GM18861 (cell line): ENCODE measurements at regions not wholly inside any gene's neighbourhood (a gene's known extent, or its start where the extent isn't known, plus 50 kb on each side); places are given as distances from the start of the nearest gene placed in this dataset.
"Not testable (repeated sequence)": the region's sequence is repeated elsewhere in the genome, so short reads cannot be mapped to it uniquely, and the experiment has no call there.

Experiments used
- ATAC-seq: cut with Tn5 transposase; IDR thresholded peaks from one replicate; pipeline ENCODE4 v1.9.1; 2021; ENCODE audit not compliant: unreplicated experiment

DNA sequence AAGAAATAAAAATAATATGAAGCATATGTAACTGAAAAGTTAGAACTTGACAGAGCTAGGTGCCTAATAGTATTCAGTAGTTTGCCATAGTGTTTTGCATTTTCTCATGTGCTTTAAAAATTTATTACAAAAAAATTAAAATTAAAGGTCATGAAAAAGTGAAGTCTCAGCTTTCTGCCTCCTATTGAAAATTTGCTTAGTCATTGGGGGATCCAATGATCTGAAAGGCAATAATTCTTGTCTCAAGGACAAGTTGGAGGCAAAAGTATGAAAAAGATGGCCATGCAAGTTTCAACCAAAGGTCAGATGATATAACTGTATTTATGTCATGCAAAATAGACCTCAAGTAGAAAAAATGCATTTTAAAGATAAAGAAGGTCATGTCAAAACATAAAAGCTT is 140.7 kb downstream of the DUSP10 start:
- ATAC-seq: no peak

- no peak for ATAC-seq
These were observed 139.1 kb downstream of the DUSP10 start for GRCh38 chr1:221602830-221603229.

GRCh38 chr1:221604390-221604789 is 137.5 kb downstream of the DUSP10 start:
- ATAC-seq: not testable (repeated sequence)

DNA sequence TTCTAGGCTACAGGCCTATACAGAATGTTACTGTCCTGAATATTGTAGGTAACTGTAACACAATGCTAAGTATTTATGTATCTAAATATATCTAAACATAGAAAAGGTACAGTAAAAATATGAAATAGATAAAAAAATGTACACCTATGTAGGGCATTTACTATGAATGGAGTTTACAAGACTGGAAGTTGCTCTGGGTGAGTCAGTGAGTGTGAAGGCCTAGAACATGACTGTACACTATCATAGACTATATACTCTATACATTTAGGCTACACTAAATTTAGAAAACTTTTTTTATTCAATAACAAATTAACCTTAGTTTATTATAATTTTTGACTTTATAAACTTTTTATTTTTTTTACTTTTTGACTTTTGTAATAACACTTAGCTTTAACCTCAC is 136.9 kb downstream of the DUSP10 start:
- ATAC-seq: no peak

- ATAC-seq: no peak
These were observed 136.3 kb downstream of the DUSP10 start for GRCh38 chr1:221605569-221605968.

- no peak for ATAC-seq
These were observed 135.6 kb downstream of the DUSP10 start for GRCh38 chr1:221606256-221606655.

GRCh38 chr1:221608835-221609320 is 133.0 kb downstream of the DUSP10 start:
- no peak for ATAC-seq

DNA sequence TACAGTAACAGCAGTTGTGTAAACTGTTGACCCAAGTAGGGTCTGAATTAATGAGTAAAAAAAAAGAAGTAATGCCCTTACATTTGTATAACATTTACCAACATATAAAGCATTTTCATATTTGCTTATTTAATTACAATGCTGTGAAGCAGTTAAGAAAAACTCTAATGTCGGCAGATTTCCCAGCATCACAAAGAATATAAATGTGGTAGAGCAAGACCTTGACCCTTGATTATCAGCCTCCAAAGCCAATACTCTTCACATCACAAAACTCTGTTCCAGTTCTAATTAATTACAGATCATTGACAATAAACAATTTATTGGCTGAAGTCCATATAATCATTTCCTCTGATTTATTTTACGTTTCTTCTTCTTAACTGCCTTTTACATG is 130.2 kb downstream of the DUSP10 start:
- ATAC-seq: no peak

GRCh38 chr1:221612047-221612777 is 129.7 kb downstream of the DUSP10 start:
- ATAC-seq: no peak

GRCh38 chr1:221620437-221621384 is 121.2 kb downstream of the DUSP10 start:
- ATAC-seq: no peak

DNA sequence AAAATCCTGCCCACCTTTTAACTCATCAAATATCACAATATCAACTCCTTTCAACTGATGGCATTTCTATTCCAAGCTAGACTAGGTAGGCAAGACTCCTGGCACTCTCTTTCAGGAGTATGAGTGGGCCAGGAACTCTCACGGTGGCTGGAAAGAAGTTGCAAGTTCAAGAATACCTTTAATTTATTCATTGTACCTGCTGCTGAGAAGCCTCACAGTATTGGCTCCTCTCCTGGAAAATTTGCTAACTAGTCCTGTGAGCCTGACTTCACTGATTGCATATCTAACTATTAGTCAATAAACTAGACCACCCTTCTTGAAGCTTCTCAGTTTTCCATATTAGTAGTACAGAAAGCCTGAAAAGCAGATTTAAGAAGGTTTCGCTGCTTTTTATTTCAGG is 120.2 kb downstream of the DUSP10 start:
- ATAC-seq: no peak

DNA sequence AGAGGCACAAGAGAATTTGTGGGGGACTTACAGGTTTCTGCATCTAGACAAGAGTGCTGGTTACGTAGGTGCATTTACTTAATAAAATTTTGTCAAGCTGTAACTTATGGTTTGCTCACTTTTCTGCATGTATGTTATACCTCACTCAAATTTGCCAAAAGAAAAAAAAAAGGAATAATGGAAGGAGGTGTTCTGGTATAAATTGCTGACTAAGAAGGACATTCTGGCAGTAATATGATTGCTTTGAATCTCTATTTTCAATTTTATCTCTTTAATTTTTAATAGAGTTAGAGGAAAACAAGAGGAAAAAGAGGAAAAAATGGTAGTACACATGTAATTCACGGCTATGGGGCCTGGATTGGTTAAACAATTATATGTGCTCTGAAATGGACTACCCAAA is 119.5 kb downstream of the DUSP10 start:
- ATAC-seq: no peak

GRCh38 chr1:221625026-221625425 is 116.9 kb downstream of the DUSP10 start:
- ATAC-seq: no peak

DNA sequence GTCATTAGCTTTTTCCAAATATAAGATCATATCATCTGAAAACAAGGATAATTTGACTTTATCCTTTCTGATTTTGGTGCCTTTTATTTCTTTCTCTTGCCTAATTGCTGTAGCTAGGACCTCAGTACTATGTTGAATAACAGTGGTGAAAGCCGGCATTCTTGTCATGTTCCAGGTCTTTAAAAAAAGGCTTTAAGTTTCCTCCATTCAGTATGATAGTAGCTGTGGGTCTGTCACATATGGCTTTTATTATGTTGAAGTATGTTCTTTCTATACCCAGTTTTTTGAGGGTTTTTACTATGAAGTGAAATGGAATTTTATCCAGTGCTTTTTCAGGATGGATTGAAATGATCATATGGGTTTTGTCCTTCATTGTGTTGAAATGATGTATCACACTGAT is 115.8 kb downstream of the DUSP10 start:
- no peak for ATAC-seq

DNA sequence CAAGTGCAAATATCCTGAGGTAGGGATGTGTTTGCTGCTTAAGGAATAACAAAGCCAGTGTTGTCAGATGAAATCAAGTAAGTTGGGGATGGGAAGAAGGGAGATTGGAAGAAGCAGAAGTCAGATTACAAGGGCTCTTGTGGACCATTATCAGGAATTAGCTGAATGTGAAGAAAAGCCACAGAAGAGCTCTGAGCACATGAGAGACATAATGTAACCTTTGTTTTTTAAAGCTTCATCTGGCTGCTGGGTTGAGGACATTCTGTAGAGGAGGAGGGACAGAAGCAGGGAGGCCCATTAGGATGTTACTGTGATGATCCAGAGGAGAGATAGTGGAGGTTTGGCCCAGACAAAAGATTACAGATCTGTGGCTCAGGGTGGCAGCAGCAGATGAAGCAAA is 111.7 kb downstream of the DUSP10 start:
- no peak for ATAC-seq

DNA sequence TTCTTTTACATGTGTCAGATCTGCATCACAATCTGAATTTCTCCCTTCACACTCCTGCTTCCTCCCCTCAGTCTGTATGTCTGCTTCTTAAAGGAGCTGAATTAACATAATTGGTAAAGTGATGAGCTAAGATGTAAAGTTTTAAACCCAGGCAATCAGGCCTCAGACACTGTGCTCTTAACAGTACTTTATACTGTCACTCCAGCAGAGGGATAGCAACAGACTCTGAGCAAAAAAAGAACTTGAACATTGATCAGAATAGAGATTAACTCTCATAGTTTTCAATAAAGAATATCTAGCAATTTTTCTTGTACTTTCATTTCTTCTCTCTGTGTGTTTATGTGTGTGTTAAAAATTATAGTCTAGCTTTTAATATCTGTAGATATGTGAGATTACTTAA is 110.3 kb downstream of the DUSP10 start:
- ATAC-seq: no peak

GRCh38 chr1:221632072-221632471 is 109.8 kb downstream of the DUSP10 start:
- no peak for ATAC-seq

DNA sequence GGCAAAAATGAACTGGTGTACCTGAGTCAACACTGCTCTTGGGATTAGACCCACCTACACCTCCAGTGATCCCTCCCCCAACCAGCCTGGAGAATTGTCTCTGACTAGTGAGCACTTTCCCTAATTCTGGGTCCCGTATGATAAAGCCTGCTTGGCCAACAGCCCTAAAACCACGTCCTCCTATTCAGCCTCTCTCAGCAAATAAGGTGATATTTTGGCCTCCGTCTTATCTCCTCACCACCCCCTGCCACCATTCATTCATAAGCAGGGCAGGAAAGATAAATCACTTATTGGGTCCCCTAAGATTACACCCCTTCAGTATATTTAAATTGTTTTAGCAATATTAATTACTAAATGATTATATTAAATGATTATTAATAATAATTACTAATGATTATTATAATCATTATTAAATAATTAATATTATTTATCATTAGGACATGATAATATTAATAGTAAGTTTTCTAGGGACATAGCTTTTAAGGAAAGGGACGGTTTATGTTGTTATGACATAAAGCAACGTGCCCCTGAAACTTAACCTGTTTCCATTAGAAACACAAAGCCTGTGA is 108.0 kb downstream of the DUSP10 start:
- no peak for ATAC-seq

GRCh38 chr1:221634606-221635005 is 107.3 kb downstream of the DUSP10 start:
- ATAC-seq: no peak

- ATAC-seq: no peak
These were observed 106.6 kb downstream of the DUSP10 start for GRCh38 chr1:221635305-221635704.

GRCh38 chr1:221636096-221636495 is 105.8 kb downstream of the DUSP10 start:
- no peak for ATAC-seq

DNA sequence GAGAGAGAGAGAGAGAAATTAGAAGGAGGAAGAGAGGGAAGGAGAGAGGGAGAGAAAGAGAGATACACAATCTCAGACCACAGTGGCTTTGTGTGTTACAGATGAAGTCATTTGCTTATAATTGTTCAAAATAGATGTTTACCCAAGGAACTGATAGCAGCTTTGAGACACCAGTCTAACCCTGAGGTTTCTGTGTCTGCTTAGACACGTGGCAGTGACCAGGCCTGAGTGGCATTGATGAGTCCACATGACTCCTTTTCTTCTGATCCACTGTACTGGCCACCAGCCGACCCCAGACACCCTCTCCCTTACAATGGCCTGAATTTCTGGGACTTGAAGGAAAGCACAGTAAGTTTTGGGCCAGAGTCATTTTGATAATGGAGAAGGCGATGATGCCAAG is 104.9 kb downstream of the DUSP10 start:
- no peak for ATAC-seq
